ENCODE measurements at regions not wholly inside any gene's neighbourhood (a gene's known extent, or its start where the extent isn't known, plus 50 kb on each side); places are given as distances from the start of the nearest gene placed in this dataset.

GRCh38 chr11:96960476-96960875 lies 570.7 kb downstream of the JRKL start:
- ChIA-PET POLR2A (no interaction called here), CTCF (ENCODE audit: low intra/inter-chr PET ratio) (no interaction called here)
- H3K79me2 ChIP-seq (ENCODE audit: control insufficient read depth, insufficient read depth, low read length) = no peaks in the 10 kb centered on the region
- FAIRE-seq (no peak), DNase-seq (ENCODE audit: extremely low read depth in 1 of 4, low spot score in 3 of 4) (no peak), ATAC-seq (no peak)
- H2AFZ ChIP-seq (ENCODE audit: low read depth, low read length) = no peak overlapping the region
- BruUV-seq (replicated peaks) = no TSS peak
- no peaks in the 10 kb centered on the region for H4K20me1 ChIP-seq (replicated peaks; ENCODE audit: control insufficient read depth, insufficient read depth, low read length)
- intact Hi-C loops (cut with micrococcal nuclease) = no loop called here
- H3K9ac ChIP-seq (ENCODE audit: insufficient read depth in 1 of 2, low read depth in 2 of 2, low read length in 2 of 2) = no peak overlapping the region
- H3K4me3 ChIP-seq = no peak overlapping the region
- no peak overlapping the region for H3K27ac ChIP-seq (ENCODE audit: extremely low read depth, low read depth, low read length)
- H3K27me3 ChIP-seq (ENCODE audit: control insufficient read depth in 2 of 2, insufficient read depth in 2 of 2, low read length in 2 of 2) = no peaks in the 10 kb centered on the region
- H3K9me3 ChIP-seq (replicated peaks; ENCODE audit: control insufficient read depth, insufficient read depth, low read depth, low read length) = peaks cover 3% of the 10 kb centered on the region
- no peaks in the 10 kb centered on the region for H3K9me1 ChIP-seq (ENCODE audit: control insufficient read depth, insufficient read depth, low read length)
- H3K4me1 ChIP-seq (replicated peaks in 1 of 2; ENCODE audit: control insufficient read depth in 2 of 2, insufficient read depth in 2 of 2, low read length in 2 of 2) = no peaks in the 10 kb centered on the region
- H3K4me2 ChIP-seq (ENCODE audit: insufficient read depth, low read length) = no peak overlapping the region
- in situ Hi-C loops (cut with MboI) = no loop called here
- whole genome bisulfite sequencing (ENCODE audit: insufficient coverage, low coverage, missing lambda C conversion rate) = 5% methylated on average over 2 of the region's 2 CpGs
- no peaks in the 10 kb centered on the region for H3K36me3 ChIP-seq (ENCODE audit: control insufficient read depth, insufficient read depth, low read length)
- TF ChIP-seq MGA (IDR thresholded peaks at IDR 0.05) = no peak
- no peak for TF ChIP-seq SFPQ (IDR thresholded peaks at IDR 0.05; ENCODE audit: low read depth, low read length)
- TF ChIP-seq, protein P1, sequence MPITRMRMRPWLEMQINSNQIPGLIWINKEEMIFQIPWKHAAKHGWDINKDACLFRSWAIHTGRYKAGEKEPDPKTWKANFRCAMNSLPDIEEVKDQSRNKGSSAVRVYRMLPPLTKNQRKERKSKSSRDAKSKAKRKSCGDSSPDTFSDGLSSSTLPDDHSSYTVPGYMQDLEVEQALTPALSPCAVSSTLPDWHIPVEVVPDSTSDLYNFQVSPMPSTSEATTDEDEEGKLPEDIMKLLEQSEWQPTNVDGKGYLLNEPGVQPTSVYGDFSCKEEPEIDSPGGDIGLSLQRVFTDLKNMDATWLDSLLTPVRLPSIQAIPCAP (CRISPR knock-in tag; IDR thresholded peaks at IDR 0.05; ENCODE audit: borderline replicate concordance) = no peak
- TF ChIP-seq SRSF7 (optimal IDR thresholded peaks at IDR 0.05; ENCODE audit: low read depth, low read length) = no peak
- no peak for TF ChIP-seq HDAC3 (IDR thresholded peaks at IDR 0.05; ENCODE audit: borderline replicate concordance, partially characterized antibody)

All from K562 (cell line).